NOMO-1 (cell line): ENCODE measurements at regions not wholly inside any gene's neighbourhood (a gene's known extent, or its start where the extent isn't known, plus 50 kb on each side); places are given as distances from the start of the nearest gene placed in this dataset.

Experiments used
- DNase-seq, 2 experiments: peaks; one replicate each; lab custom pipeline; 2025; ENCODE audit not compliant: unreplicated experiment in 2 of 2; lab: John Stamatoyannopoulos, UW

GRCh38 chr12:105774037-105774436, 364.7 kb downstream of the NUAK1 start:
- no peak for DNase-seq

GRCh38 chr12:105775343-105775742, 363.4 kb downstream of the NUAK1 start:
- DNase-seq, result no peak

GRCh38 chr12:105783983-105784947, 354.5 kb downstream of the NUAK1 start:
- peak; percentile 53 to 88 for DNase-seq

GRCh38 chr12:105793421-105793820, 345.3 kb downstream of the NUAK1 start:
- no peak for DNase-seq

- DNase-seq, result no peak
Measured at GRCh38 chr12:105798256-105798845, 340.4 kb downstream of the NUAK1 start.

- no peak for DNase-seq
Measured at GRCh38 chr12:105799103-105799502, 339.7 kb downstream of the NUAK1 start.

GRCh38 chr12:105801351-105801750, 337.4 kb downstream of the NUAK1 start:
- no peak for DNase-seq

GRCh38 chr12:105803292-105803691, 335.5 kb downstream of the NUAK1 start:
- no peak for DNase-seq

- no peak for DNase-seq
Measured at GRCh38 chr12:105804591-105805265, 334.0 kb downstream of the NUAK1 start.

GRCh38 chr12:105805730-105806399, 332.9 kb downstream of the NUAK1 start:
- no peak for DNase-seq

GRCh38 chr12:105806400-105806770, 332.4 kb downstream of the NUAK1 start:
- DNase-seq, result no peak

GRCh38 chr12:105812366-105812765, 326.4 kb downstream of the NUAK1 start:
- DNase-seq, result no peak

GRCh38 chr12:105813201-105813600, 325.6 kb downstream of the NUAK1 start:
- DNase-seq, result no peak

GRCh38 chr12:105814283-105814682, 324.5 kb downstream of the NUAK1 start:
- DNase-seq, result no peak

GRCh38 chr12:105819549-105819948, 319.2 kb downstream of the NUAK1 start:
- no peak for DNase-seq

GRCh38 chr12:105820429-105821125, 318.2 kb downstream of the NUAK1 start:
- DNase-seq, result peak; percentile 79 to 81

GRCh38 chr12:105822131-105823105, 316.3 kb downstream of the NUAK1 start:
- DNase-seq, result peak in 1 of 2 experiments; percentile 43

- DNase-seq, result no peak
Measured at GRCh38 chr12:105823810-105824209, 314.9 kb downstream of the NUAK1 start.

- no peak for DNase-seq
Measured at GRCh38 chr12:105825141-105825540, 313.6 kb downstream of the NUAK1 start.
